ENCODE measurements at regions not wholly inside any gene's neighbourhood (a gene's known extent, or its start where the extent isn't known, plus 50 kb on each side); places are given as distances from the start of the nearest gene placed in this dataset.

GRCh38 chr11:128311742-128312719 lies 275.3 kb downstream of the ETS1 start:
- intact Hi-C loops (cut with DNase I), result no loop called here
- DNase-seq (no peak), ATAC-seq (ENCODE audit: low FRiP score) (no peak)
- Histone ChIP-seq H3K9me3 (ENCODE audit: control insufficient read depth, low read length) (peaks cover 4% of the 10 kb centered on the region), H3K4me3 (ENCODE audit: low read length in 2 of 2) (no peak overlapping the region), H3K36me3 (ENCODE audit: control insufficient read depth in 1 of 2, insufficient read depth in 2 of 2, low read length in 1 of 2) (no peaks in the 10 kb centered on the region), H3K27me3 (ENCODE audit: control insufficient read depth in 1 of 2, insufficient read depth in 2 of 2, low read length in 1 of 2) (no peaks in the 10 kb centered on the region), H3K4me1 (ENCODE audit: control insufficient read depth in 1 of 2, insufficient read depth in 2 of 2, low read length in 2 of 2) (no peaks in the 10 kb centered on the region), H3K27ac (ENCODE audit: low read depth in 1 of 2, low read length in 2 of 2) (no peak overlapping the region)
- 63 to 65% methylated on average over 3 of the region's 3 CpGs for WGBS, 2 donors

DNA sequence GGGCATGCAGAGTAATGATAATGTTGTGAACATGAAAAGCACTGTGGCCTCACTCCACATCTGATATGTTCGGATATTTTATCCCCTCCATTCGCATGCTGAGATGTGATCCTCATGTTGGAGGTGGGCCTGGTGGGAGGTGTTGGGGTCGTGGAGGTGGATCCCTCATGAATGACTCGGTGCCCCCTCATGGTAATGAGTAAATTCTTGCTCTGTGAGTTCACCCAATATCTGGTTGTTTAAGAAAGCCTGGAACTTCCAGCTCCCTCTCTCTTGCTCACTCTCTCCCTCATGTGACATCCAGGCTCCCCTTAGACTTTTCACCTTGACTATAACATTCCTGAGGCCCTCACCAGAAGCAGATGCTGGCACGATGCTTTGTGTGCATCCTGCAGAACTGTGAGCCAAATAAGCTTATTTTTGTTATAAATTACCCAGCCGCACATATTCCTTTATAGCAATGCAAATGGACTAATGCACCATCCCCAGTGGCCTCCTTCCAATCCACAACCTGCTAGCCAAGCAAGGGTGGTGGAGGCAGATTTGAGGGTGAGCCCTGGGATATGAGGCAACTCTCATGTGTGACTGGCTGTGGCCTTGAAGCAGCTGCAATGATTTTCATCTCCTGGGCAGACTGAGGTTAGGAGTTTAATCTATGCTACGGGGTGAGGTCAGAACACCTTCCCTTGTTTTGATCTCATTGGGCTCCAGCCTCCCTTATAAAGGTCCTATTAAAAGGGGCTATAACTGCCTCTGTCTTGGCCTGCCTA lies 276.5 kb downstream of the ETS1 start:
- no peak for DNase-seq
- Histone ChIP-seq H3K9me3 (ENCODE audit: control insufficient read depth, low read length) (peaks cover 3% of the 10 kb centered on the region), H3K4me3 (ENCODE audit: low read length in 2 of 2) (no peak overlapping the region), H3K4me1 (ENCODE audit: control insufficient read depth in 1 of 2, insufficient read depth in 2 of 2, low read length in 2 of 2) (no peaks in the 10 kb centered on the region), H3K36me3 (ENCODE audit: control insufficient read depth in 1 of 2, insufficient read depth in 2 of 2, low read length in 1 of 2) (no peaks in the 10 kb centered on the region), H3K27ac (ENCODE audit: low read depth in 1 of 2, low read length in 2 of 2) (no peak overlapping the region), H3K27me3 (ENCODE audit: control insufficient read depth in 1 of 2, insufficient read depth in 2 of 2, low read length in 1 of 2) (no peaks in the 10 kb centered on the region)
- intact Hi-C loops (cut with DNase I), result no loop called here
- no peak for ATAC-seq (ENCODE audit: low FRiP score)
- WGBS, 2 donors, result 93 to 94% methylated on average over 7 of the region's 7 CpGs

GRCh38 chr11:128310005-128310404 lies 277.4 kb downstream of the ETS1 start:
- ATAC-seq (ENCODE audit: low FRiP score), result no peak
- Histone ChIP-seq H3K9me3 (ENCODE audit: control insufficient read depth, low read length) (peaks cover 1% of the 10 kb centered on the region), H3K4me3 (ENCODE audit: low read length in 2 of 2) (no peak overlapping the region), H3K4me1 (ENCODE audit: control insufficient read depth in 1 of 2, insufficient read depth in 2 of 2, low read length in 2 of 2) (no peaks in the 10 kb centered on the region), H3K36me3 (ENCODE audit: control insufficient read depth in 1 of 2, insufficient read depth in 2 of 2, low read length in 1 of 2) (no peaks in the 10 kb centered on the region), H3K27me3 (ENCODE audit: control insufficient read depth in 1 of 2, insufficient read depth in 2 of 2, low read length in 1 of 2) (no peaks in the 10 kb centered on the region), H3K27ac (ENCODE audit: low read depth in 1 of 2, low read length in 2 of 2) (no peak overlapping the region)
- WGBS, 2 donors, result 93 to 95% methylated on average over 3 of the region's 3 CpGs
- intact Hi-C loops (cut with DNase I), result no loop called here
- no peak for DNase-seq

DNA sequence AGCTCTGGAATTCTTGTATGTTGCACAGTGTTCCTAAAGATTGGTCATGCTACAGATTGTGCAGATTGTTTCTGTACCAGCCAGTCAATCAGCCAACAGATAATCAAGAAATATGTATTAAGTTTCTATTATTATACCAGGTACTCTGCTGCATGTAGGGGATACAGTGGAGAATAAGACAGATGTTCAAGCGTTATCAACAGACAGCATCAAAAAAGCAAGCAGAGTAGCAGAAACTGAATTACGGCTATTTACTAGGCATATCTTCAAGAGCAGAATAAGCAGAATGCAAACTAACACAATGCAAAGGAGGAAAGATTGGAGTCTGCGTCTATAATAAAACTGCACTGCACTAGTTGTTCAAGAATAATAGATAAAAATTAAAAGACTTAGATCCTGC lies 278.6 kb downstream of the ETS1 start:
- H3K4me1 ChIP-seq (ENCODE audit: control insufficient read depth in 1 of 2, insufficient read depth in 2 of 2, low read length in 2 of 2), result no peaks in the 10 kb centered on the region
- intact Hi-C loops (cut with DNase I), result no loop called here
- ATAC-seq (ENCODE audit: low FRiP score), result no peak
- no peaks in the 10 kb centered on the region for H3K9me3 ChIP-seq (ENCODE audit: control insufficient read depth, low read length)
- no peaks in the 10 kb centered on the region for H3K27me3 ChIP-seq (ENCODE audit: control insufficient read depth in 1 of 2, insufficient read depth in 2 of 2, low read length in 1 of 2)
- 83 to 88% methylated on average over 3 of the region's 3 CpGs for WGBS, 2 donors
- no peak overlapping the region for H3K27ac ChIP-seq (ENCODE audit: low read depth in 1 of 2, low read length in 2 of 2)
- no peaks in the 10 kb centered on the region for H3K36me3 ChIP-seq (ENCODE audit: control insufficient read depth in 1 of 2, insufficient read depth in 2 of 2, low read length in 1 of 2)
- no peak for DNase-seq
- H3K4me3 ChIP-seq (ENCODE audit: low read length in 2 of 2), result no peak overlapping the region

GRCh38 chr11:128305588-128305987 lies 281.8 kb downstream of the ETS1 start:
- Histone ChIP-seq H3K9me3 (ENCODE audit: control insufficient read depth, low read length) (no peaks in the 10 kb centered on the region), H3K27me3 (ENCODE audit: control insufficient read depth in 1 of 2, insufficient read depth in 2 of 2, low read length in 1 of 2) (no peaks in the 10 kb centered on the region), H3K4me3 (ENCODE audit: low read length in 2 of 2) (no peak overlapping the region), H3K4me1 (ENCODE audit: control insufficient read depth in 1 of 2, insufficient read depth in 2 of 2, low read length in 2 of 2) (no peaks in the 10 kb centered on the region), H3K36me3 (ENCODE audit: control insufficient read depth in 1 of 2, insufficient read depth in 2 of 2, low read length in 1 of 2) (no peaks in the 10 kb centered on the region), H3K27ac (ENCODE audit: low read depth in 1 of 2, low read length in 2 of 2) (no peak overlapping the region)
- intact Hi-C loops (cut with DNase I), result no loop called here
- WGBS, 2 donors, result 96 to 98% methylated on average over 1 of the region's 1 CpG
- no peak for DNase-seq
- ATAC-seq (ENCODE audit: low FRiP score), result no peak

- no peak for ATAC-seq (ENCODE audit: low FRiP score)
- Histone ChIP-seq H3K9me3 (ENCODE audit: control insufficient read depth, low read length) (no peaks in the 10 kb centered on the region), H3K27me3 (ENCODE audit: control insufficient read depth in 1 of 2, insufficient read depth in 2 of 2, low read length in 1 of 2) (no peaks in the 10 kb centered on the region), H3K36me3 (ENCODE audit: control insufficient read depth in 1 of 2, insufficient read depth in 2 of 2, low read length in 1 of 2) (no peaks in the 10 kb centered on the region), H3K4me1 (ENCODE audit: control insufficient read depth in 1 of 2, insufficient read depth in 2 of 2, low read length in 2 of 2) (no peaks in the 10 kb centered on the region), H3K27ac (ENCODE audit: low read depth in 1 of 2, low read length in 2 of 2) (no peak overlapping the region), H3K4me3 (ENCODE audit: low read length in 2 of 2) (no peak overlapping the region)
- intact Hi-C loops (cut with DNase I), result no loop called here
- WGBS, 2 donors, result 90% methylated on average over 8 of the region's 8 CpGs
- no peak for DNase-seq
These were observed 282.5 kb downstream of the ETS1 start for GRCh38 chr11:128304666-128305485.

DNA sequence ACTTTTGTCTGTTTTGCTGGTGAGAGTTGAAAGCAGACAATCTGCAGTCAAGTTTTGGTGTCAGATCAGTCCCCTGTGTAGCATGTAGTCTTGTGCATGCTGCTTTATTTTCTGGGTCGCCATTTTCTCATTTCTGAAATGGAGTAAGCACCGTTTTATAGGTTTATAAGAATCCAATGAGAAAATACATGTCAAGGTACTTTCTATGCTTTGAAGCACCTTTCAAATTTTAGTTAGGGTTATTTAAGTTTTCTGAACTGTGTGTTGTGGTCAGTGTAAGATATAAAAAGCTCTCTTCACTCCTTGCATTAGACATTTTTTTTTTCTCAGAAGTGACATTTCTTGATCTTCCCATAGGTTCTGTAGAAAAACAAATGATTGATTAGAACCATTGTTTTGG lies 283.2 kb downstream of the ETS1 start:
- ATAC-seq (ENCODE audit: low FRiP score) (no peak), DNase-seq (no peak)
- H3K9me3 ChIP-seq (ENCODE audit: control insufficient read depth, low read length), result no peaks in the 10 kb centered on the region
- H3K27me3 ChIP-seq (ENCODE audit: control insufficient read depth in 1 of 2, insufficient read depth in 2 of 2, low read length in 1 of 2), result no peaks in the 10 kb centered on the region
- no peak overlapping the region for H3K4me3 ChIP-seq (ENCODE audit: low read length in 2 of 2)
- no peak overlapping the region for H3K27ac ChIP-seq (ENCODE audit: low read depth in 1 of 2, low read length in 2 of 2)
- intact Hi-C loops (cut with DNase I), result no loop called here
- 92 to 94% methylated on average over 2 of the region's 2 CpGs for WGBS, 2 donors
- peaks cover 0 to 4% of the 10 kb centered on the region in 2 donors for H3K4me1 ChIP-seq (ENCODE audit: control insufficient read depth in 1 of 2, insufficient read depth in 2 of 2, low read length in 2 of 2)
- H3K36me3 ChIP-seq (ENCODE audit: control insufficient read depth in 1 of 2, insufficient read depth in 2 of 2, low read length in 1 of 2), result no peaks in the 10 kb centered on the region

- intact Hi-C loops (cut with DNase I), result no loop called here
- ATAC-seq (ENCODE audit: low FRiP score) (no peak), DNase-seq (no peak)
- Histone ChIP-seq H3K36me3 (ENCODE audit: control insufficient read depth in 1 of 2, insufficient read depth in 2 of 2, low read length in 1 of 2) (no peaks in the 10 kb centered on the region), H3K27me3 (ENCODE audit: control insufficient read depth in 1 of 2, insufficient read depth in 2 of 2, low read length in 1 of 2) (no peaks in the 10 kb centered on the region), H3K27ac (ENCODE audit: low read depth in 1 of 2, low read length in 2 of 2) (no peak overlapping the region), H3K9me3 (ENCODE audit: control insufficient read depth, low read length) (no peaks in the 10 kb centered on the region), H3K4me3 (ENCODE audit: low read length in 2 of 2) (no peak overlapping the region), H3K4me1 (ENCODE audit: control insufficient read depth in 1 of 2, insufficient read depth in 2 of 2, low read length in 2 of 2) (peaks cover 0 to 6% of the 10 kb centered on the region in 2 donors)
- 96 to 98% methylated on average over 5 of the region's 5 CpGs for WGBS, 2 donors
These were observed 284.0 kb downstream of the ETS1 start for GRCh38 chr11:128303383-128303782.
